Nephron (organoid): ENCODE measurements at regions not wholly inside any gene's neighbourhood (a gene's known extent, or its start where the extent isn't known, plus 50 kb on each side); places are given as distances from the start of the nearest gene placed in this dataset.
A peak's percentile ranks its signal among the peaks of the same experiment; 100 is the strongest.

Experiments
- H3K27ac Mint-ChIP-seq, 3 experiments: 2 replicates each; pipeline ENCODE4 v1.8.0; 2020; ENCODE audit warnings: mixed read lengths in 3 of 3, mild to moderate bottlenecking in 2 of 3, moderate library complexity in 1 of 3
- H3K27me3 Mint-ChIP-seq: 2 replicates; pipeline ENCODE4 v1.8.0; 2021; ENCODE audit warnings: low read depth, mild to moderate bottlenecking, moderate library complexity, mixed read lengths
- H3K36me3 Mint-ChIP-seq: 2 replicates; pipeline ENCODE4 v1.8.0; 2020; ENCODE audit warnings: low read depth, mixed read lengths
- H3K4me1 Mint-ChIP-seq: 2 replicates; pipeline ENCODE4 v1.8.0; 2020; ENCODE audit warnings: mixed read lengths
- H3K4me3 Mint-ChIP-seq, 3 experiments: 2 replicates each; pipeline ENCODE4 v1.8.0; 2020; ENCODE audit warnings: mild to moderate bottlenecking in 3 of 3, mixed read lengths in 3 of 3, moderate library complexity in 2 of 3
- H3K9me3 Mint-ChIP-seq: 2 replicates; pipeline ENCODE4 v1.8.0; 2020; ENCODE audit warnings: mixed read lengths
- TF ChIP-seq, protein P1 (sequence below), 3 experiments: fragments of 200-600 bp; sonication (generic); IDR thresholded peaks; one replicate each; pipeline ENCODE4 v1.5.0; 2021; ENCODE audit warnings: antibody characterized with exemption in 3 of 3; ENCODE audit not compliant: unreplicated experiment in 3 of 3

DNA sequence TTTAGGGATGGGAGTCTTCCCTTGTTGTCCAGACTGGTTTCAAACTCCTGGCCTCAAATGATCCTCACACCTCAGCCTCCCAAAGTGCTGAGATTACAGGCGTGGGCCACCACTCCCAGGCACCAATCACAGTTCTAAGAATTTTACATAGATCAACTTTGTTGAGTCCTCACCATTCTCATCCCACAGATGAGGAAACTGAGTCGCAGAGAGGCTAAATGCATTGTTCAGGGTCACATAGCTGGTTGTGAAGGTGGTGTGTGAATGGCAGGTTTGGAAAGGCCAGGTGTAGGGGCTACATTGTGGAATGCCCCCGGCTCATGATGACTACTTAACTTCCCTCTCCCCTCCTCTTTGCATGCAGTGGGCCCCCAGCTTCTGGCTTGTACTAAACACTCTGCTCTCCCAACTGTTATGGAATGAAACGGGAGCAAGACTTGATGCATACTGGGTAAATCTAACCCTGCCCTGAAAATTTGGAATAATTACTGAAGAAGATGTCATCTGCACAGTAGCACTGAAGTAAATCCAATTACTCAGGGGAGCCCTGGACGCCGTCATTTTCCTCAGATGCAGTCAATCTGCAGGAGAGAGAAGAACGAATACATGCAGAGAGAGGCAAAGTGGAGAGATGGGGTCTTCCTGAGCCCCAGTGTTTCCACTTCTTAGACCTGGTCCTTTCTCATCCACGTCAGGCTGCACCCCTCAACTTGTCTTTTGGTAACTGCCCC, 102.3 kb upstream of the ZNF217 start:
- Mint-ChIP-seq H3K9me3 (no peaks in the 10 kb centered on the region), H3K27me3 (no peaks in the 10 kb centered on the region), H3K4me1 (no peaks in the 10 kb centered on the region), H3K4me3 (no peak overlapping the region), H3K36me3 (no peaks in the 10 kb centered on the region), H3K27ac (peak overlapping the region in 1 of 3 experiments; percentile 25)
- TF ChIP-seq, protein P1, sequence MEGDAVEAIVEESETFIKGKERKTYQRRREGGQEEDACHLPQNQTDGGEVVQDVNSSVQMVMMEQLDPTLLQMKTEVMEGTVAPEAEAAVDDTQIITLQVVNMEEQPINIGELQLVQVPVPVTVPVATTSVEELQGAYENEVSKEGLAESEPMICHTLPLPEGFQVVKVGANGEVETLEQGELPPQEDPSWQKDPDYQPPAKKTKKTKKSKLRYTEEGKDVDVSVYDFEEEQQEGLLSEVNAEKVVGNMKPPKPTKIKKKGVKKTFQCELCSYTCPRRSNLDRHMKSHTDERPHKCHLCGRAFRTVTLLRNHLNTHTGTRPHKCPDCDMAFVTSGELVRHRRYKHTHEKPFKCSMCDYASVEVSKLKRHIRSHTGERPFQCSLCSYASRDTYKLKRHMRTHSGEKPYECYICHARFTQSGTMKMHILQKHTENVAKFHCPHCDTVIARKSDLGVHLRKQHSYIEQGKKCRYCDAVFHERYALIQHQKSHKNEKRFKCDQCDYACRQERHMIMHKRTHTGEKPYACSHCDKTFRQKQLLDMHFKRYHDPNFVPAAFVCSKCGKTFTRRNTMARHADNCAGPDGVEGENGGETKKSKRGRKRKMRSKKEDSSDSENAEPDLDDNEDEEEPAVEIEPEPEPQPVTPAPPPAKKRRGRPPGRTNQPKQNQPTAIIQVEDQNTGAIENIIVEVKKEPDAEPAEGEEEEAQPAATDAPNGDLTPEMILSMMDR (IDR thresholded peaks at IDR 0.05; ENCODE audit: unreplicated experiment in 3 of 3), result no peak

DNA sequence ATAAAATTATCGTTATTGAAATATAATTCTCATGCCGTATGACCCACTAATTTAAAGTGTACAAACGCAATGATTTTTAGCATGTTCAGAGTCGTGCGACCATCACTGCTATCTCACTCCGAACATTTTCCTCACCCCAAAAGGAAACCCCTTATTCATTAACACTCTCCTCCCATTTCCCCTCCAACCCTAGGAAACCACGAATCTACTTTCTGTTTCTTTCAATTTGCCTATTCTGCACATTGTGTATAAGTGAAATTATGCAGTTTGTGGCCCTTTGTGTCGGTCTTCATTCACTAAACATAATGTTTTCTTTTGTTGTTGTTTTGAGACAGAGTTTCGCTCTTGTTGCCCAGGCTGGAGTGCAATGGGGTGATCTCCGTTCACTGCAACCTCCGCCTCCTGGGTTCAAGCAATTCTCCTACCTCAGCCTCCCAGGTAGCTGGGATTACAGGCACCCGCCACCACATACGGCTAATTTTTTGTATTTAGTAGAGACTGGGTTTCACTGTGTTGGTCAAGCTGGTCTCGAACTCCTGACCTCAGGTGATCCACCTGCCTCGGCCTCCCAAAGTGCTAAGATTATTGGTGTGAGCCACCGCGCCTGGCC, 99.7 kb upstream of the ZNF217 start:
- H3K4me3 Mint-ChIP-seq, result no peak overlapping the region
- TF ChIP-seq, protein P1 (IDR thresholded peaks at IDR 0.05; ENCODE audit: unreplicated experiment in 3 of 3), result no peak
- H3K9me3 Mint-ChIP-seq, result no peaks in the 10 kb centered on the region
- H3K27me3 Mint-ChIP-seq, result no peaks in the 10 kb centered on the region
- no peak overlapping the region for H3K27ac Mint-ChIP-seq
- H3K36me3 Mint-ChIP-seq, result no peaks in the 10 kb centered on the region
- H3K4me1 Mint-ChIP-seq, result no peaks in the 10 kb centered on the region

- Mint-ChIP-seq H3K36me3 (no peaks in the 10 kb centered on the region), H3K4me1 (no peaks in the 10 kb centered on the region), H3K27ac (no peak overlapping the region), H3K4me3 (no peak overlapping the region), H3K27me3 (no peaks in the 10 kb centered on the region), H3K9me3 (no peaks in the 10 kb centered on the region)
- TF ChIP-seq, protein P1 (IDR thresholded peaks at IDR 0.05; ENCODE audit: unreplicated experiment in 3 of 3), result no peak
These were observed 98.9 kb upstream of the ZNF217 start for GRCh38 chr20:53692465-53693067.

- Mint-ChIP-seq H3K27me3 (no peaks in the 10 kb centered on the region), H3K27ac (no peak overlapping the region), H3K4me3 (no peak overlapping the region), H3K36me3 (no peaks in the 10 kb centered on the region), H3K9me3 (no peaks in the 10 kb centered on the region), H3K4me1 (no peaks in the 10 kb centered on the region)
- TF ChIP-seq, protein P1 (IDR thresholded peaks at IDR 0.05; ENCODE audit: unreplicated experiment in 3 of 3), result no peak
These were observed 98.2 kb upstream of the ZNF217 start for GRCh38 chr20:53691811-53692192.

- Mint-ChIP-seq H3K4me1 (no peaks in the 10 kb centered on the region), H3K4me3 (no peak overlapping the region), H3K27me3 (no peaks in the 10 kb centered on the region), H3K27ac (no peak overlapping the region), H3K36me3 (no peaks in the 10 kb centered on the region), H3K9me3 (no peaks in the 10 kb centered on the region)
- TF ChIP-seq, protein P1 (IDR thresholded peaks at IDR 0.05; ENCODE audit: unreplicated experiment in 3 of 3), result no peak
These were observed 97.6 kb upstream of the ZNF217 start for GRCh38 chr20:53691060-53691810.
